Lower leg skin (tissue), 3 donors: ENCODE measurements at regions not wholly inside any gene's neighbourhood (a gene's known extent, or its start where the extent isn't known, plus 50 kb on each side); places are given as distances from the start of the nearest gene placed in this dataset.

Experiments used
- POLR2A ChIP-seq, 2 donors: fragments of 450-650 bp; IDR thresholded peaks; one replicate each; pipeline ENCODE4 v1.6.1; 2016 to 2017; ENCODE audit warnings: antibody characterized with exemption in 2 of 2, mild to moderate bottlenecking in 1 of 2, moderate library complexity in 1 of 2
- TF ChIP-seq, protein P1 (sequence below), 3 donors: fragments of 450-650 bp; IDR thresholded peaks; one replicate each; pipeline ENCODE4 v1.5.1; 2016; ENCODE audit warnings: antibody characterized with exemption in 3 of 3, mild to moderate bottlenecking in 3 of 3, moderate library complexity in 2 of 3

GRCh38 chr4:16991450-16991849 is 93.0 kb upstream of the LDB2 start:
- TF ChIP-seq, protein P1, sequence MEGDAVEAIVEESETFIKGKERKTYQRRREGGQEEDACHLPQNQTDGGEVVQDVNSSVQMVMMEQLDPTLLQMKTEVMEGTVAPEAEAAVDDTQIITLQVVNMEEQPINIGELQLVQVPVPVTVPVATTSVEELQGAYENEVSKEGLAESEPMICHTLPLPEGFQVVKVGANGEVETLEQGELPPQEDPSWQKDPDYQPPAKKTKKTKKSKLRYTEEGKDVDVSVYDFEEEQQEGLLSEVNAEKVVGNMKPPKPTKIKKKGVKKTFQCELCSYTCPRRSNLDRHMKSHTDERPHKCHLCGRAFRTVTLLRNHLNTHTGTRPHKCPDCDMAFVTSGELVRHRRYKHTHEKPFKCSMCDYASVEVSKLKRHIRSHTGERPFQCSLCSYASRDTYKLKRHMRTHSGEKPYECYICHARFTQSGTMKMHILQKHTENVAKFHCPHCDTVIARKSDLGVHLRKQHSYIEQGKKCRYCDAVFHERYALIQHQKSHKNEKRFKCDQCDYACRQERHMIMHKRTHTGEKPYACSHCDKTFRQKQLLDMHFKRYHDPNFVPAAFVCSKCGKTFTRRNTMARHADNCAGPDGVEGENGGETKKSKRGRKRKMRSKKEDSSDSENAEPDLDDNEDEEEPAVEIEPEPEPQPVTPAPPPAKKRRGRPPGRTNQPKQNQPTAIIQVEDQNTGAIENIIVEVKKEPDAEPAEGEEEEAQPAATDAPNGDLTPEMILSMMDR (IDR thresholded peaks at IDR 0.05): no peak
- TF ChIP-seq POLR2A (IDR thresholded peaks at IDR 0.05): no peak
